Activated T-cell treated with anti-CD3 and anti-CD28 coated beads for 24 hours (primary cell): ENCODE measurements at regions not wholly inside any gene's neighbourhood (a gene's known extent, or its start where the extent isn't known, plus 50 kb on each side); places are given as distances from the start of the nearest gene placed in this dataset.
A peak's percentile ranks its signal among the peaks of the same experiment; 100 is the strongest.

ENCODE experiments used
- DNase-seq: peaks from one replicate; pipeline ENCODE4 v3.0.0-alpha.2; 2020; ENCODE audit warnings: low read depth

- no peak for DNase-seq
Measured at GRCh38 chr6:14187406-14187805, 69.8 kb downstream of the CD83 start.

- no peak for DNase-seq
Measured at GRCh38 chr6:14189074-14189473, 71.5 kb downstream of the CD83 start.

GRCh38 chr6:14190191-14190928 lies 72.8 kb downstream of the CD83 start:
- no peak for DNase-seq

- DNase-seq, result no peak
Measured at GRCh38 chr6:14190929-14191224, 73.3 kb downstream of the CD83 start.

- no peak for DNase-seq
Measured at GRCh38 chr6:14191761-14192160, 74.2 kb downstream of the CD83 start.

- no peak for DNase-seq
Measured at GRCh38 chr6:14192216-14192788, 74.7 kb downstream of the CD83 start.

GRCh38 chr6:14193524-14193923 lies 76.0 kb downstream of the CD83 start:
- no peak for DNase-seq

GRCh38 chr6:14194483-14194882 lies 76.9 kb downstream of the CD83 start:
- no peak for DNase-seq

GRCh38 chr6:14194976-14195375 lies 77.4 kb downstream of the CD83 start:
- no peak for DNase-seq

GRCh38 chr6:14196026-14196425 lies 78.5 kb downstream of the CD83 start:
- no peak for DNase-seq

GRCh38 chr6:14197118-14197517 lies 79.5 kb downstream of the CD83 start:
- no peak for DNase-seq

GRCh38 chr6:14200047-14200446 lies 82.5 kb downstream of the CD83 start:
- no peak for DNase-seq

- no peak for DNase-seq
Measured at GRCh38 chr6:14202947-14203346, 85.4 kb downstream of the CD83 start.

- no peak for DNase-seq
Measured at GRCh38 chr6:14206391-14206790, 88.8 kb downstream of the CD83 start.

- no peak for DNase-seq
Measured at GRCh38 chr6:14207448-14207847, 89.9 kb downstream of the CD83 start.

GRCh38 chr6:14209000-14209399 lies 91.4 kb downstream of the CD83 start:
- DNase-seq, result no peak

GRCh38 chr6:14210077-14210476 lies 92.5 kb downstream of the CD83 start:
- DNase-seq, result no peak

GRCh38 chr6:14210663-14211561 lies 93.3 kb downstream of the CD83 start:
- DNase-seq, result peak; percentile 88

- peak; percentile 12 for DNase-seq
Measured at GRCh38 chr6:14211562-14211942, 94.0 kb downstream of the CD83 start.

GRCh38 chr6:14212020-14212419 lies 94.4 kb downstream of the CD83 start:
- DNase-seq, result no peak

GRCh38 chr6:14212632-14213031 lies 95.1 kb downstream of the CD83 start:
- DNase-seq, result no peak

GRCh38 chr6:14216946-14217684 lies 99.5 kb downstream of the CD83 start:
- no peak for DNase-seq
